Natural killer cell (primary cell): ENCODE measurements at regions not wholly inside any gene's neighbourhood (a gene's known extent, or its start where the extent isn't known, plus 50 kb on each side); places are given as distances from the start of the nearest gene placed in this dataset.

Experiments
- ATAC-seq, 3 donors: fragments of 150-1000 bp in 2 of 3; fragments of 200-7000 bp in 1 of 3; cut with Tn5 transposase; 1 replicate in 1 of 3; 2 replicates in 2 of 3; pipeline ENCODE4 v1.10.0; 2021; ENCODE audit warnings: mild to moderate bottlenecking in 2 of 3, moderate library complexity in 2 of 3
- DNase-seq, 2 donors: peaks; one replicate each; pipeline versions ENCODE4 v3.0.0 to v3.0.0-alpha.2; 2013 to 2021; ENCODE audit warnings: mixed read lengths in 1 of 2
- H3K27ac ChIP-seq: one replicate; pipeline ENCODE4 v1.5.1; 2013; ENCODE audit warnings: mild to moderate bottlenecking, low read length
- H3K27me3 ChIP-seq: one replicate; pipeline ENCODE4 v1.6.1; 2013; ENCODE audit warnings: low read length; ENCODE audit not compliant: control insufficient read depth, insufficient read depth
- H3K36me3 ChIP-seq: one replicate; pipeline ENCODE4 v1.6.1; 2013; ENCODE audit warnings: low read length; ENCODE audit not compliant: control insufficient read depth, insufficient read depth
- H3K4me1 ChIP-seq: one replicate; pipeline ENCODE4 v1.6.1; 2013; ENCODE audit warnings: low read length; ENCODE audit not compliant: control insufficient read depth, insufficient read depth
- H3K4me3 ChIP-seq: one replicate; pipeline ENCODE4 v1.5.1; 2013; ENCODE audit warnings: low read length
- H3K9me3 ChIP-seq: one replicate; pipeline ENCODE4 v1.6.1; 2013; ENCODE audit warnings: low read length; ENCODE audit not compliant: control insufficient read depth, insufficient read depth
- H3K27ac Mint-ChIP-seq, 2 donors: one replicate each; pipeline ENCODE4 v1.8.0; 2022; ENCODE audit warnings: mild to moderate bottlenecking in 2 of 2, mixed read lengths in 2 of 2, moderate library complexity in 1 of 2
- H3K27me3 Mint-ChIP-seq, 2 donors: one replicate each; pipeline ENCODE4 v1.8.0; 2022; ENCODE audit warnings: low read depth in 2 of 2, mixed read lengths in 2 of 2
- H3K36me3 Mint-ChIP-seq: one replicate; pipeline ENCODE4 v1.8.0; 2022; ENCODE audit warnings: mixed read lengths
- H3K4me1 Mint-ChIP-seq, 2 donors: one replicate each; pipeline ENCODE4 v1.8.0; 2022; ENCODE audit warnings: mixed read lengths in 2 of 2
- H3K4me3 Mint-ChIP-seq: one replicate; pipeline ENCODE4 v1.8.0; 2022; ENCODE audit warnings: mild to moderate bottlenecking, moderate library complexity, mixed read lengths
- H3K9me3 Mint-ChIP-seq, 2 donors: one replicate each; pipeline ENCODE4 v1.8.0; 2022; ENCODE audit warnings: mixed read lengths in 2 of 2
- WGBS: methylation state at CpG from one replicate; pipeline ENCODE4 v1.1.7; 2013; ENCODE audit warnings: missing lambda C conversion rate; ENCODE audit not compliant: insufficient coverage; 5-methylcytosine and 5-hydroxymethylcytosine counted together
- intact Hi-C: fragments of 100-400 bp; cut with micrococcal nuclease; formaldehyde crosslinking; loops from one replicate; pipeline ENCODE4 v1.14.2; 2022
- TF ChIP-seq, protein P1 (sequence below): fragments of 200-600 bp; IDR thresholded peaks from one replicate; pipeline ENCODE4 v1.8.0; 2022; ENCODE audit warnings: antibody characterized with exemption

- H3K27ac ChIP-seq = no peak overlapping the region
- no peaks in the 10 kb centered on the region for H3K9me3 ChIP-seq
- no peaks in the 10 kb centered on the region for H3K27me3 ChIP-seq
- H3K36me3 Mint-ChIP-seq = no peaks in the 10 kb centered on the region
- no peaks in the 10 kb centered on the region for H3K4me1 Mint-ChIP-seq
- DNase-seq = peak in 1 of 2 donors; percentile 28
- intact Hi-C loops = no loop called here
- no peaks in the 10 kb centered on the region for H3K36me3 ChIP-seq
- no peaks in the 10 kb centered on the region for H3K9me3 Mint-ChIP-seq
- no peaks in the 10 kb centered on the region for H3K4me1 ChIP-seq
- TF ChIP-seq, protein P1, sequence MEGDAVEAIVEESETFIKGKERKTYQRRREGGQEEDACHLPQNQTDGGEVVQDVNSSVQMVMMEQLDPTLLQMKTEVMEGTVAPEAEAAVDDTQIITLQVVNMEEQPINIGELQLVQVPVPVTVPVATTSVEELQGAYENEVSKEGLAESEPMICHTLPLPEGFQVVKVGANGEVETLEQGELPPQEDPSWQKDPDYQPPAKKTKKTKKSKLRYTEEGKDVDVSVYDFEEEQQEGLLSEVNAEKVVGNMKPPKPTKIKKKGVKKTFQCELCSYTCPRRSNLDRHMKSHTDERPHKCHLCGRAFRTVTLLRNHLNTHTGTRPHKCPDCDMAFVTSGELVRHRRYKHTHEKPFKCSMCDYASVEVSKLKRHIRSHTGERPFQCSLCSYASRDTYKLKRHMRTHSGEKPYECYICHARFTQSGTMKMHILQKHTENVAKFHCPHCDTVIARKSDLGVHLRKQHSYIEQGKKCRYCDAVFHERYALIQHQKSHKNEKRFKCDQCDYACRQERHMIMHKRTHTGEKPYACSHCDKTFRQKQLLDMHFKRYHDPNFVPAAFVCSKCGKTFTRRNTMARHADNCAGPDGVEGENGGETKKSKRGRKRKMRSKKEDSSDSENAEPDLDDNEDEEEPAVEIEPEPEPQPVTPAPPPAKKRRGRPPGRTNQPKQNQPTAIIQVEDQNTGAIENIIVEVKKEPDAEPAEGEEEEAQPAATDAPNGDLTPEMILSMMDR = no peak
- H3K27me3 Mint-ChIP-seq = peaks cover 2 to 7% of the 10 kb centered on the region in 2 donors
- no peak overlapping the region for H3K4me3 ChIP-seq
- ATAC-seq = peak in 1 of 3 donors; percentile 35
- no peak overlapping the region for H3K4me3 Mint-ChIP-seq
- 90% methylated on average over 7 of the region's 7 CpGs for WGBS
- H3K27ac Mint-ChIP-seq = no peak overlapping the region
Measured at GRCh38 chr5:32523625-32524024, 61.7 kb upstream of the SUB1 start.

- H3K27ac ChIP-seq = no peak overlapping the region
- H3K36me3 ChIP-seq = no peaks in the 10 kb centered on the region
- TF ChIP-seq, protein P1 = no peak
- DNase-seq (peak in 1 of 2 donors; percentile 38), ATAC-seq (peak in 2 of 3 donors; percentile 47 to 71)
- H3K4me1 ChIP-seq = no peaks in the 10 kb centered on the region
- no peaks in the 10 kb centered on the region for H3K9me3 ChIP-seq
- 63% methylated on average over 28 of the region's 28 CpGs for WGBS
- Mint-ChIP-seq H3K36me3 (no peaks in the 10 kb centered on the region), H3K9me3 (no peaks in the 10 kb centered on the region), H3K4me1 (no peaks in the 10 kb centered on the region), H3K4me3 (no peak overlapping the region), H3K27me3 (peaks cover 8 to 13% of the 10 kb centered on the region in 2 donors), H3K27ac (no peak overlapping the region)
- H3K4me3 ChIP-seq = no peak overlapping the region
- intact Hi-C loops = no loop called here
- no peaks in the 10 kb centered on the region for H3K27me3 ChIP-seq
Measured at GRCh38 chr5:32522429-32523143, 62.8 kb upstream of the SUB1 start.

GRCh38 chr5:32521481-32521880 lies 63.9 kb upstream of the SUB1 start:
- Mint-ChIP-seq H3K4me1 (no peaks in the 10 kb centered on the region), H3K27me3 (peaks cover 11 to 19% of the 10 kb centered on the region in 2 donors), H3K9me3 (no peaks in the 10 kb centered on the region), H3K27ac (no peak overlapping the region), H3K4me3 (no peak overlapping the region), H3K36me3 (no peaks in the 10 kb centered on the region)
- 97% methylated on average over 5 of the region's 5 CpGs for WGBS
- ATAC-seq (no peak), DNase-seq (no peak)
- intact Hi-C loops = no loop called here
- H3K27me3 ChIP-seq = no peaks in the 10 kb centered on the region
- no peak overlapping the region for H3K4me3 ChIP-seq
- TF ChIP-seq, protein P1 = no peak
- H3K9me3 ChIP-seq = no peaks in the 10 kb centered on the region
- no peaks in the 10 kb centered on the region for H3K4me1 ChIP-seq
- H3K36me3 ChIP-seq = no peaks in the 10 kb centered on the region
- H3K27ac ChIP-seq = no peak overlapping the region

DNA sequence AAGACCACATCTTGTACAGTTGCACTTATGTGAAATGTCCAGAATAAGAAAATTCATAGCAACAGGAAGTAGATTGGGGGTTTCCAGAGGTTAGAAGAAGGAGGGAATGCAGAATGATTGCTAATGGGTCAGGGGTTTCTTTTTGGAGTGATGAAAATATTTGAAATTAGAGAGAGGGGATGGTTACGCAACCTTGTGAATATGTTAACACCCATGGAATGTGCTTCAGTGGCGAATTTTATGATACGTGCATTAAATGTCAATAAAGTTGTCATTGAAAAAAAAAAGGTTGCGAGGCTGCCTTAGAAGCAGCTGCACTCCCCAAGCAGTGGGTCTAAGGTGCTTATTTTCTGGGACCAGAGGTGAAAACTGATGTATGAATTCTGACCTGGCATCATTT lies 64.4 kb upstream of the SUB1 start:
- intact Hi-C loops = no loop called here
- no peak for ATAC-seq

More for the DNA sequence above, 64.4 kb upstream of the SUB1 start:
- no peaks in the 10 kb centered on the region for H3K36me3 Mint-ChIP-seq
- Histone ChIP-seq H3K4me1 (no peaks in the 10 kb centered on the region), H3K27ac (no peak overlapping the region), H3K4me3 (no peak overlapping the region), H3K36me3 (no peaks in the 10 kb centered on the region), H3K27me3 (no peaks in the 10 kb centered on the region), H3K9me3 (no peaks in the 10 kb centered on the region)
- no peak overlapping the region for H3K4me3 Mint-ChIP-seq
- H3K4me1 Mint-ChIP-seq = no peaks in the 10 kb centered on the region
- H3K27ac Mint-ChIP-seq = no peak overlapping the region
- no peak for DNase-seq
- TF ChIP-seq, protein P1 = no peak
- peaks cover 11 to 19% of the 10 kb centered on the region in 2 donors for H3K27me3 Mint-ChIP-seq
- 94% methylated on average over 4 of the region's 4 CpGs for WGBS
- no peaks in the 10 kb centered on the region for H3K9me3 Mint-ChIP-seq
